ENCODE measurements at regions not wholly inside any gene's neighbourhood (a gene's known extent, or its start where the extent isn't known, plus 50 kb on each side); places are given as distances from the start of the nearest gene placed in this dataset.

GRCh38 chr9:81146684-81147337 lies 542.5 kb downstream of the TLE1 start:
- no peaks in the 10 kb centered on the region for H3K27me3 ChIP-seq (ENCODE audit: insufficient read depth, poor library complexity, severe bottlenecking)
- ATAC-seq (ENCODE audit: low read depth) (peak; percentile 99), DNase-seq (ENCODE audit: low spot score) (no peak)
- peaks cover 8% of the 10 kb centered on the region for H3K4me1 ChIP-seq (ENCODE audit: insufficient read depth, poor library complexity, severe bottlenecking)
- peaks cover 2% of the 10 kb centered on the region for H3K9me3 ChIP-seq (ENCODE audit: severe bottlenecking)
- TF ChIP-seq, protein P1, sequence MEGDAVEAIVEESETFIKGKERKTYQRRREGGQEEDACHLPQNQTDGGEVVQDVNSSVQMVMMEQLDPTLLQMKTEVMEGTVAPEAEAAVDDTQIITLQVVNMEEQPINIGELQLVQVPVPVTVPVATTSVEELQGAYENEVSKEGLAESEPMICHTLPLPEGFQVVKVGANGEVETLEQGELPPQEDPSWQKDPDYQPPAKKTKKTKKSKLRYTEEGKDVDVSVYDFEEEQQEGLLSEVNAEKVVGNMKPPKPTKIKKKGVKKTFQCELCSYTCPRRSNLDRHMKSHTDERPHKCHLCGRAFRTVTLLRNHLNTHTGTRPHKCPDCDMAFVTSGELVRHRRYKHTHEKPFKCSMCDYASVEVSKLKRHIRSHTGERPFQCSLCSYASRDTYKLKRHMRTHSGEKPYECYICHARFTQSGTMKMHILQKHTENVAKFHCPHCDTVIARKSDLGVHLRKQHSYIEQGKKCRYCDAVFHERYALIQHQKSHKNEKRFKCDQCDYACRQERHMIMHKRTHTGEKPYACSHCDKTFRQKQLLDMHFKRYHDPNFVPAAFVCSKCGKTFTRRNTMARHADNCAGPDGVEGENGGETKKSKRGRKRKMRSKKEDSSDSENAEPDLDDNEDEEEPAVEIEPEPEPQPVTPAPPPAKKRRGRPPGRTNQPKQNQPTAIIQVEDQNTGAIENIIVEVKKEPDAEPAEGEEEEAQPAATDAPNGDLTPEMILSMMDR (IDR thresholded peaks at IDR 0.05; ENCODE audit: poor library complexity, severe bottlenecking), result no peak
- no peak overlapping the region for H3K4me3 ChIP-seq (ENCODE audit: severe bottlenecking)
- no peaks in the 10 kb centered on the region for H3K36me3 ChIP-seq (ENCODE audit: low read depth)
- H3K27ac ChIP-seq (ENCODE audit: poor library complexity, severe bottlenecking), result peak overlapping the region; percentile 35

DNA sequence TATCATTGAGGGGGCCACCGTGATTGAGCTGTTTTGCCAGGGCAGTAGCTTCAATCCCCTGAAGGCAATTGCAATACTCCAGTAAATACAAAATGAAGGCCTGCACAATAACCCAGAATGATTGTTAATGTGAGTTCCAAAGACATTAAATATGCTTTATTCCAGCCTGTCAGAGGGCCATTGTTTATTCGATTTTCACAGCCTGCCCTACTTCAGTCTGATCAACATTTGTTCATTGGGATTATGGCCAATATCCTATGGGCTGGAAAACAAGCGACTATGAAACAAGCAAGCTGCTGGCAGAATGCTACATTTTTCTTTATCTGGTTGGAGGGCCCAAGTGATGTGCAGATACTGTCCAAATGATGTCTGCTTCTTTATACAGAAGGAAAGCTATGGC lies 543.1 kb downstream of the TLE1 start:
- Histone ChIP-seq H3K4me1 (ENCODE audit: insufficient read depth, poor library complexity, severe bottlenecking) (peaks cover 8% of the 10 kb centered on the region), H3K4me3 (ENCODE audit: severe bottlenecking) (no peak overlapping the region), H3K27ac (ENCODE audit: poor library complexity, severe bottlenecking) (no peak overlapping the region), H3K27me3 (ENCODE audit: insufficient read depth, poor library complexity, severe bottlenecking) (no peaks in the 10 kb centered on the region), H3K36me3 (ENCODE audit: low read depth) (no peaks in the 10 kb centered on the region), H3K9me3 (ENCODE audit: severe bottlenecking) (peaks cover 2% of the 10 kb centered on the region)
- ATAC-seq (ENCODE audit: low read depth) (no peak), DNase-seq (ENCODE audit: low spot score) (no peak)
- TF ChIP-seq, protein P1 (IDR thresholded peaks at IDR 0.05; ENCODE audit: poor library complexity, severe bottlenecking), result no peak

DNA sequence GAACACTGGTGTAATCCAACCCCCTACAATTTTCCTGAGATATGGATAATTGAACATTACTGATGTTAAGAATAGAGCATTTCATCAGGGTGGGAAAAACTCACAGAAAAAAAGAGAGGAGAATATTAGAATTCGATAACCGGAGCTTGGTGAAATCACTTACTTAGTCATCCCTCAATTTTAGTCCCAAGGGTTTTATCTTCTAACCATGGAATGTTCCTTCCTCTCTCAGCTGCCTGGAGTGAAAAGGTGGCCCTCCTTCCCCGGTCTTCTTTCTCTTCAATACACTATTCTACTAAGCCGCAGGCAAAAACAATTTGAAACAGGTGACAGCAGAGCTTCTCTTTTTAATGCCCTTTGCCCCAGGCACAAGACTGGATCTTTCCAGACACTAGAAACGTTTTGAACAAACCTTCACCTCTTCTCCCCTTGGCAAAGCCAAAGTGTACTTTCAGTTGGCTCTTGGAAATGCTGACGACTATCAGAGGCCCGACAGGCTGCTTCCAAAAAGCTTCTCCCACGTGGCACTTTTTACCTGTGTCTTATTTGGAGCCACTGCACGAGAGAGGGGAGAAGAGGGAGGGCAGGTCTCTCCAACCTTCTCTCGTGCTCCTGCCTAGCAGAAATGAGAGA lies 543.9 kb downstream of the TLE1 start:
- H3K27me3 ChIP-seq (ENCODE audit: insufficient read depth, poor library complexity, severe bottlenecking), result no peaks in the 10 kb centered on the region
- no peak overlapping the region for H3K27ac ChIP-seq (ENCODE audit: poor library complexity, severe bottlenecking)
- ATAC-seq (ENCODE audit: low read depth) (no peak), DNase-seq (ENCODE audit: low spot score) (no peak)
- H3K9me3 ChIP-seq (ENCODE audit: severe bottlenecking), result peaks cover 2% of the 10 kb centered on the region
- TF ChIP-seq, protein P1 (IDR thresholded peaks at IDR 0.05; ENCODE audit: poor library complexity, severe bottlenecking), result no peak
- H3K36me3 ChIP-seq (ENCODE audit: low read depth), result no peaks in the 10 kb centered on the region
- no peak overlapping the region for H3K4me3 ChIP-seq (ENCODE audit: severe bottlenecking)
- H3K4me1 ChIP-seq (ENCODE audit: insufficient read depth, poor library complexity, severe bottlenecking), result peaks cover 8% of the 10 kb centered on the region

DNA sequence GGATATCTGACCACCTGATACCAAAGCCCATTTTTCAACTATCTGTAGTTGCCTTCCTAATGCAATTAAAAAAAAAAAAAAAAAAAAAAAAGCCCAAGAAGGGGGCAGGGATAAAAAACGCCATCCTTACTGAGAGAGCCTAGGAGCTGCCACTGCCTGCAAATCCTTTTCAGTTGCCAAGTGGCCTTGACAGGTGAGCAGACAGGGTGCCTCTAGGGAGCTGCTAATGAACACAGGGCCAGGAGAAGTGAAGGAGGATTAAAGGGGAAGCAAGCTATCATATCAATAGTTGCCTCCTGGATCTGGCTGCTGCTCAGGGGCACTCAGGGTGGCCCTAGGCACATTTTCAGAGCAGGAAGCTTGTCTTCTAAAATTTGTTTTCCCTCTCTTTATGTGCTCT lies 547.4 kb downstream of the TLE1 start:
- H3K27me3 ChIP-seq (ENCODE audit: insufficient read depth, poor library complexity, severe bottlenecking), result no peaks in the 10 kb centered on the region
- H3K9me3 ChIP-seq (ENCODE audit: severe bottlenecking), result no peaks in the 10 kb centered on the region
- ATAC-seq (ENCODE audit: low read depth), result no peak
- DNase-seq (ENCODE audit: low spot score), result no peak
- H3K27ac ChIP-seq (ENCODE audit: poor library complexity, severe bottlenecking), result no peak overlapping the region
- H3K36me3 ChIP-seq (ENCODE audit: low read depth), result no peaks in the 10 kb centered on the region
- H3K4me3 ChIP-seq (ENCODE audit: severe bottlenecking), result no peak overlapping the region
- H3K4me1 ChIP-seq (ENCODE audit: insufficient read depth, poor library complexity, severe bottlenecking), result peaks cover 6% of the 10 kb centered on the region
- TF ChIP-seq, protein P1 (IDR thresholded peaks at IDR 0.05; ENCODE audit: poor library complexity, severe bottlenecking), result no peak

DNA sequence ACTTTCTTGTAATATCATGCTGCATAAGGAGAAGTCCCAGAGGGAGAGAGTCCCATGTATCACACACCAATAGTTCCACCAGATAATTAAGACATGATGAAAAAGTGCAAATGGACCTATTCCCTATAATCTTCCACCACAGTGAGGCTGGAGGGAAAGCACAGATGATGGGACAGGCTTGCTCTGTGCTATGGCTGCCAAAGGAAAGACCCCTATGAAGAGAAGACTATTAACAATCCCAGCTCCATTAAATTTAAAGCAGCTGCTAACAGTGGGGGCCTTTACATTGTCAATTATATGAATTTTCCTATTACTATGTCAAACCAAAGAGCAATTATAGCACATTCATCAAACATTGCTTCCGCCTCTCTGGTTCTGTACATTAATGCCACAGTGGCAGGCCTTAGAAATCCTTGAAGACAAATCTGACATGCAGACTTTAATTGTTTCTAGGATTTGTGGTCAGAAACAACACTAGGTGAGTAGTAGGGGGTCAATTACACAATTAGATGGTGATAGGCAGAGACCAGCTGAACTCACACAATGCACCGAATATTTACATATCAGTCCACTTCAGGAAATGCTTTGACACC lies 551.3 kb downstream of the TLE1 start:
- no peaks in the 10 kb centered on the region for H3K9me3 ChIP-seq (ENCODE audit: severe bottlenecking)
- ATAC-seq (ENCODE audit: low read depth) (no peak), DNase-seq (ENCODE audit: low spot score) (no peak)
- no peak overlapping the region for H3K27ac ChIP-seq (ENCODE audit: poor library complexity, severe bottlenecking)
- no peaks in the 10 kb centered on the region for H3K27me3 ChIP-seq (ENCODE audit: insufficient read depth, poor library complexity, severe bottlenecking)
- no peaks in the 10 kb centered on the region for H3K4me1 ChIP-seq (ENCODE audit: insufficient read depth, poor library complexity, severe bottlenecking)
- H3K36me3 ChIP-seq (ENCODE audit: low read depth), result no peaks in the 10 kb centered on the region
- TF ChIP-seq, protein P1 (IDR thresholded peaks at IDR 0.05; ENCODE audit: poor library complexity, severe bottlenecking), result no peak
- no peak overlapping the region for H3K4me3 ChIP-seq (ENCODE audit: severe bottlenecking)

Measured in RWPE2 (cell line).